ENCODE measurements at regions not wholly inside any gene's neighbourhood (a gene's known extent, or its start where the extent isn't known, plus 50 kb on each side); places are given as distances from the start of the nearest gene placed in this dataset.

GRCh38 chr2:34115076-34115475, 516.0 kb upstream of the FAM98A start:
- H3K36me3 ChIP-seq (ENCODE audit: control insufficient read depth, insufficient read depth, low read length) = no peaks in the 10 kb centered on the region
- POLR2A ChIA-PET = no interaction called here
- no peaks in the 10 kb centered on the region for H3K27me3 ChIP-seq (replicated peaks; ENCODE audit: control insufficient read depth, insufficient read depth, low read length)
- Mint-ChIP-seq H3K27me3 (ENCODE audit: insufficient read depth, unreplicated experiment) (no peaks in the 10 kb centered on the region), H3K36me3 (ENCODE audit: insufficient read depth, unreplicated experiment) (no peaks in the 10 kb centered on the region), H3K4me1 (ENCODE audit: low read depth, unreplicated experiment) (no peaks in the 10 kb centered on the region), H3K27ac (ENCODE audit: unreplicated experiment) (no peak overlapping the region), H3K4me3 (ENCODE audit: unreplicated experiment) (no peak overlapping the region), H3K9me3 (ENCODE audit: unreplicated experiment) (no peaks in the 10 kb centered on the region)
- H3K4me1 ChIP-seq = no peaks in the 10 kb centered on the region
- H3K9me3 ChIP-seq = no peaks in the 10 kb centered on the region
- no peak for TF ChIP-seq CTCF (IDR thresholded peaks at IDR 0.05; ENCODE audit: insufficient read depth in 1 of 2, low read depth in 1 of 2, low read length in 1 of 2, severe bottlenecking in 1 of 2, unreplicated experiment in 1 of 2)
- no peak for DNase-seq
- intact Hi-C loops (cut with micrococcal nuclease; ENCODE audit: unreplicated experiment) = no loop called here
- no peak overlapping the region for H3K4me3 ChIP-seq (ENCODE audit: low read depth, low read length)
- CTCF ChIA-PET = no interaction called here
- no TSS peak for BruUV-seq (replicated peaks)

GRCh38 chr2:34112161-34112560, 513.1 kb upstream of the FAM98A start:
- ChIA-PET POLR2A (no interaction called here), CTCF (no interaction called here)
- no peak overlapping the region for H3K4me3 Mint-ChIP-seq (ENCODE audit: unreplicated experiment)
- H3K27me3 Mint-ChIP-seq (ENCODE audit: insufficient read depth, unreplicated experiment) = no peaks in the 10 kb centered on the region
- TF ChIP-seq CTCF (IDR thresholded peaks at IDR 0.05; ENCODE audit: insufficient read depth in 1 of 2, low read depth in 1 of 2, low read length in 1 of 2, severe bottlenecking in 1 of 2, unreplicated experiment in 1 of 2) = no peak
- no peaks in the 10 kb centered on the region for H3K36me3 ChIP-seq (ENCODE audit: control insufficient read depth, insufficient read depth, low read length)
- no TSS peak for BruUV-seq (replicated peaks)
- no peak for DNase-seq
- H3K9me3 Mint-ChIP-seq (ENCODE audit: unreplicated experiment) = no peaks in the 10 kb centered on the region
- no peaks in the 10 kb centered on the region for H3K4me1 ChIP-seq
- H3K4me3 ChIP-seq (ENCODE audit: low read depth, low read length) = no peak overlapping the region
- intact Hi-C loops (cut with micrococcal nuclease; ENCODE audit: unreplicated experiment) = no loop called here
- H3K9me3 ChIP-seq = no peaks in the 10 kb centered on the region
- no peaks in the 10 kb centered on the region for H3K36me3 Mint-ChIP-seq (ENCODE audit: insufficient read depth, unreplicated experiment)
- no peaks in the 10 kb centered on the region for H3K4me1 Mint-ChIP-seq (ENCODE audit: low read depth, unreplicated experiment)
- no peak overlapping the region for H3K27ac Mint-ChIP-seq (ENCODE audit: unreplicated experiment)
- H3K27me3 ChIP-seq (replicated peaks; ENCODE audit: control insufficient read depth, insufficient read depth, low read length) = no peaks in the 10 kb centered on the region

- Histone ChIP-seq H3K4me3 (ENCODE audit: low read depth, low read length) (no peak overlapping the region), H3K27me3 (replicated peaks; ENCODE audit: control insufficient read depth, insufficient read depth, low read length) (no peaks in the 10 kb centered on the region), H3K36me3 (ENCODE audit: control insufficient read depth, insufficient read depth, low read length) (no peaks in the 10 kb centered on the region), H3K9me3 (no peaks in the 10 kb centered on the region), H3K4me1 (no peaks in the 10 kb centered on the region)
- Mint-ChIP-seq H3K27ac (ENCODE audit: unreplicated experiment) (no peak overlapping the region), H3K36me3 (ENCODE audit: insufficient read depth, unreplicated experiment) (no peaks in the 10 kb centered on the region), H3K9me3 (ENCODE audit: unreplicated experiment) (no peaks in the 10 kb centered on the region), H3K4me3 (ENCODE audit: unreplicated experiment) (no peak overlapping the region), H3K27me3 (ENCODE audit: insufficient read depth, unreplicated experiment) (peaks cover under 1% of the 10 kb centered on the region), H3K4me1 (ENCODE audit: low read depth, unreplicated experiment) (no peaks in the 10 kb centered on the region)
- no peak for DNase-seq
- TF ChIP-seq CTCF (IDR thresholded peaks at IDR 0.05; ENCODE audit: insufficient read depth in 1 of 2, low read depth in 1 of 2, low read length in 1 of 2, severe bottlenecking in 1 of 2, unreplicated experiment in 1 of 2) = no peak
- intact Hi-C loops (cut with micrococcal nuclease; ENCODE audit: unreplicated experiment) = no loop called here
- POLR2A ChIA-PET = no interaction called here
- no TSS peak for BruUV-seq (replicated peaks)
- CTCF ChIA-PET = no interaction called here
These were observed 511.3 kb upstream of the FAM98A start for GRCh38 chr2:34110392-34110791.

Measured in Caco-2 (cell line).